Esophagus squamous epithelium (tissue), 5 donors: ENCODE measurements at regions not wholly inside any gene's neighbourhood (a gene's known extent, or its start where the extent isn't known, plus 50 kb on each side); places are given as distances from the start of the nearest gene placed in this dataset.

ENCODE experiments used
- DNase-seq: peaks from one replicate; lab custom pipeline; 2025; lab: John Stamatoyannopoulos, UW
- H3K27ac ChIP-seq, 4 donors: fragments of 200-600 bp; sonication (generic); one replicate each; pipeline ENCODE4 v1.5.1; 2016 to 2019; ENCODE audit warnings: mild to moderate bottlenecking in 1 of 4
- H3K27me3 ChIP-seq, 4 donors: fragments of 200-600 bp; sonication (generic); 1 replicate in 3 of 4; 2 replicates in 1 of 4; pipeline versions ENCODE4 v1.5.1 to v1.6.0; 2017 to 2021; ENCODE audit warnings: antibody characterized with exemption in 1 of 4
- H3K36me3 ChIP-seq, 3 donors: fragments of 200-600 bp; sonication (generic); one replicate each; pipeline ENCODE4 v1.5.1; 2016 to 2019
- H3K4me1 ChIP-seq, 3 donors: fragments of 200-600 bp; sonication (generic); one replicate each; pipeline ENCODE4 v1.5.1; 2017 to 2019
- H3K4me3 ChIP-seq, 4 donors: fragments of 200-600 bp; sonication (generic); 1 replicate in 3 of 4; 2 replicates in 1 of 4; pipeline ENCODE4 v1.5.1; 2016 to 2019; ENCODE audit warnings: mild to moderate bottlenecking in 2 of 4, moderate library complexity in 1 of 4
- H3K9me3 ChIP-seq, 3 donors: fragments of 200-600 bp; sonication (generic); one replicate each; pipeline ENCODE4 v1.5.1; 2016 to 2019
- CTCF ChIP-seq, 6 experiments: fragments of 450-650 bp in 4 of 6; fragments of 200-600 bp in 2 of 6; sonication (generic) in 2 of 6; IDR thresholded peaks; one replicate each; pipeline ENCODE4 v1.5.1; 2016 to 2019; ENCODE audit warnings: antibody characterized with exemption in 6 of 6, mild to moderate bottlenecking in 4 of 6, moderate library complexity in 4 of 6
- POLR2A ChIP-seq, 4 donors: fragments of 450-650 bp; IDR thresholded peaks; one replicate each; pipeline ENCODE4 v1.6.1; 2017; ENCODE audit warnings: antibody characterized with exemption in 4 of 4, mild to moderate bottlenecking in 4 of 4, moderate library complexity in 3 of 4
- WGBS, 2 donors: methylation state at CpG; one replicate each; pipeline ENCODE4 v1.1.5; 2018; 5-methylcytosine and 5-hydroxymethylcytosine counted together
- intact Hi-C: fragments of 100-400 bp; cut with DNase I; formaldehyde crosslinking; loops from one replicate; pipeline ENCODE4 v1.15.0; 2022
- donor health status: DM: yes; HTN: yes; CAD: no.

DNA sequence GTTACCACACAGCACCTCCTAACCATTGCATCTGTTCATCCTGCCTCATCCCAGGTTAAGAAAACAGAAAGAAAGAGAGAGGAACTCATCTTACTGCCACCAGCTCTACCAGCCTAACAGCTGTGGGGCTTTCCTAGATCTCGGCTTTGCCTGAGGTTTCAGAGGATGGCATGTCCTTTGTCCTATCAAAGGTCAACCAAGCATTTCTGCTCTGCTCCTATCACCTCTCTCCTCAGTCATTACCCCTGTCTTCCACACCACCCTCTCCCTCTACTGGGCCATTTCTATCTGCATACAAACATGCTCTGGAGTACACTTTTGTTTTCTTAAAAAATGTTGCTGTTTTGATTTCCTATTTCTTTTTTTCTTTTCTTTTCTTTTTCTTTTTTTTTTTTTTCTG lies 393.3 kb downstream of the IRS2 start:
- no peaks in the 10 kb centered on the region for H3K9me3 ChIP-seq
- 35 to 79% methylated on average over 1 of the region's 1 CpG for WGBS, 2 donors
- H3K36me3 ChIP-seq, result no peaks in the 10 kb centered on the region
- no peak for DNase-seq
- no peaks in the 10 kb centered on the region for H3K4me1 ChIP-seq
- TF ChIP-seq CTCF (IDR thresholded peaks at IDR 0.05) (no peak), POLR2A (IDR thresholded peaks at IDR 0.05) (no peak)
- intact Hi-C loops, result no loop called here
- no peak overlapping the region for H3K4me3 ChIP-seq
- no peak overlapping the region for H3K27ac ChIP-seq
- no peaks in the 10 kb centered on the region for H3K27me3 ChIP-seq

DNA sequence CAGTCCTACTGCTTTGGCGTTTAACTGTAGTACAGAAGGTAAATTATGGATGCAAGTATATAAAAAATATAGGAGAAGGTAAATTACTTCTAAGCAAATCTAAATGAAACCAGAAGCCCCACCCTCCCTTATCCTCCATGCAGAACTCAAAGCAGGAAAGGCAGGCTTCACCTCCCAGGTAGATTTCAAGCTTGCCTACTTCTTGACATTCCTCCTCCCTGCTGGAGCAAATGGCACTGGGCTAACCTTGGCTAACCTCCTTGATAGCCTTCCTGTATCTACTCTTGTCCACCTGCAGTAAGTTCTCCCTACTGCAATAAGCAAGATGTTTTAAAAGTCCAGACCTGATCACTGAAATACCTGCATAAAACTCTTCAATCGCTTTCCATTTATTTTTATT lies 396.0 kb downstream of the IRS2 start:
- 83 to 90% methylated on average over 2 of the region's 2 CpGs for WGBS, 2 donors
- TF ChIP-seq POLR2A (IDR thresholded peaks at IDR 0.05), result no peak
- TF ChIP-seq CTCF (IDR thresholded peaks at IDR 0.05), result no peak
- H3K27ac ChIP-seq, result no peak overlapping the region

GRCh38 chr13:109389892-109390345 lies 396.5 kb downstream of the IRS2 start:
- no peak for DNase-seq
- Histone ChIP-seq H3K4me3 (no peak overlapping the region), H3K36me3 (no peaks in the 10 kb centered on the region), H3K9me3 (no peaks in the 10 kb centered on the region), H3K27me3 (no peaks in the 10 kb centered on the region), H3K27ac (no peak overlapping the region), H3K4me1 (no peaks in the 10 kb centered on the region)
- WGBS, 2 donors, result 73 to 76% methylated on average over 8 of the region's 8 CpGs
- TF ChIP-seq POLR2A (IDR thresholded peaks at IDR 0.05) (no peak), CTCF (IDR thresholded peaks at IDR 0.05) (no peak)
- intact Hi-C loops, result no loop called here

More for the DNA sequence above, 396.0 kb downstream of the IRS2 start:
- no peak overlapping the region for H3K4me3 ChIP-seq
- no peaks in the 10 kb centered on the region for H3K4me1 ChIP-seq
- H3K36me3 ChIP-seq, result no peaks in the 10 kb centered on the region
- H3K27me3 ChIP-seq, result no peaks in the 10 kb centered on the region
- intact Hi-C loops, result no loop called here
- H3K9me3 ChIP-seq, result no peaks in the 10 kb centered on the region
- DNase-seq, result no peak

- 74 to 77% methylated on average over 5 of the region's 5 CpGs for WGBS, 2 donors
- Histone ChIP-seq H3K9me3 (no peaks in the 10 kb centered on the region), H3K36me3 (no peaks in the 10 kb centered on the region), H3K4me1 (no peaks in the 10 kb centered on the region), H3K27ac (no peak overlapping the region), H3K27me3 (no peaks in the 10 kb centered on the region), H3K4me3 (no peak overlapping the region)
- no peak for DNase-seq
- no peak for TF ChIP-seq POLR2A (IDR thresholded peaks at IDR 0.05)
- TF ChIP-seq CTCF (IDR thresholded peaks at IDR 0.05), result no peak
- intact Hi-C loops, result no loop called here
Observed at GRCh38 chr13:109389456-109389855, 396.9 kb downstream of the IRS2 start.

DNA sequence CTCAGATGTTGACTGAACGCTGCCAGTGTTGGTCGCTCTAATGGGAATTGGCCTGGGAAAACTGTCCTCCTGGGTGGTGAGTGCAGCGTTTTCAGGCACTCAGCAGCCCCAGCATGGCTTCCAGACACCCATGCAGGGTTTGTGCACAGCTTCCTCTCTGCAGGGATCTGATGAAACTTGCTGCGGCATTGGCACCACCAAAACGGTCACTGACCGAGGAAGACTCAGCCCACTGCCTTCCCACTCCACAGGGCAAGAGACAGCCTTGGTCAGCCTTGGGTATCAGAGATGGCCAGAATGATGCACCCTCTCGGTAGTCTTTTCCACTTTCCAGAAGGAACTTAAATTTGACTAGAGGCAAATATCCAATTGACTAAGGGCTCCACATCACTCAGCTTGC lies 398.9 kb downstream of the IRS2 start:
- H3K27me3 ChIP-seq, result no peaks in the 10 kb centered on the region
- intact Hi-C loops, result no loop called here
- no peaks in the 10 kb centered on the region for H3K4me1 ChIP-seq
- H3K4me3 ChIP-seq, result no peak overlapping the region
- WGBS, 2 donors, result 79 to 83% methylated on average over 3 to 6 of the region's 7 CpGs
- H3K9me3 ChIP-seq, result no peaks in the 10 kb centered on the region
- DNase-seq, result no peak
- TF ChIP-seq POLR2A (IDR thresholded peaks at IDR 0.05), result no peak
- no peak for TF ChIP-seq CTCF (IDR thresholded peaks at IDR 0.05)
- H3K36me3 ChIP-seq, result no peaks in the 10 kb centered on the region
- no peak overlapping the region for H3K27ac ChIP-seq
